ENCODE measurements at regions not wholly inside any gene's neighbourhood (a gene's known extent, or its start where the extent isn't known, plus 50 kb on each side); places are given as distances from the start of the nearest gene placed in this dataset.

GRCh38 chr16:74080311-74080710, 216.3 kb upstream of the PSMD7 start:
- Histone ChIP-seq H3K9me3 (no peaks in the 10 kb centered on the region), H3K27me3 (no peaks in the 10 kb centered on the region), H3K4me1 (peaks cover 4 to 12% (median 7%) of the 10 kb centered on the region in 3 donors), H3K4me3 (no peak overlapping the region), H3K36me3 (no peaks in the 10 kb centered on the region), H3K27ac (no peak overlapping the region)
- FAIRE-seq (no peak), DNase-seq (no peak), ATAC-seq (no peak)
- intact Hi-C loops (cut with DNase I): no loop called here
- 84 to 85% methylated on average over 8 of the region's 8 CpGs for WGBS, 2 donors
- no peak for TF ChIP-seq CTCF (IDR thresholded peaks at IDR 0.05)

- H3K27me3 ChIP-seq: no peaks in the 10 kb centered on the region
- ATAC-seq (no peak), FAIRE-seq (no peak), DNase-seq (no peak)
- no peak for TF ChIP-seq CTCF (IDR thresholded peaks at IDR 0.05)
- H3K36me3 ChIP-seq: no peaks in the 10 kb centered on the region
- 67 to 74% methylated on average over 1 of the region's 1 CpG for WGBS, 2 donors
- intact Hi-C loops (cut with DNase I): no loop called here
- no peaks in the 10 kb centered on the region for H3K9me3 ChIP-seq
- H3K27ac ChIP-seq: no peak overlapping the region
- peaks cover 4 to 12% (median 7%) of the 10 kb centered on the region in 3 donors for H3K4me1 ChIP-seq
- H3K4me3 ChIP-seq: no peak overlapping the region
Observed at GRCh38 chr16:74079232-74079586, 217.4 kb upstream of the PSMD7 start.

- Histone ChIP-seq H3K4me3 (no peak overlapping the region), H3K9me3 (no peaks in the 10 kb centered on the region), H3K27ac (no peak overlapping the region), H3K36me3 (no peaks in the 10 kb centered on the region), H3K27me3 (no peaks in the 10 kb centered on the region), H3K4me1 (peaks cover 4 to 12% (median 7%) of the 10 kb centered on the region in 3 donors)
- ATAC-seq: no peak
- WGBS, 2 donors: 56 to 59% methylated on average over 8 of the region's 8 CpGs
- intact Hi-C loops (cut with DNase I): no loop called here
- no peak for DNase-seq
- no peak for FAIRE-seq
- no peak for TF ChIP-seq CTCF (IDR thresholded peaks at IDR 0.05)
Observed at GRCh38 chr16:74078511-74079231, 217.9 kb upstream of the PSMD7 start.

- Histone ChIP-seq H3K4me1 (no peaks in the 10 kb centered on the region), H3K27me3 (no peaks in the 10 kb centered on the region), H3K9me3 (no peaks in the 10 kb centered on the region), H3K4me3 (no peak overlapping the region), H3K36me3 (no peaks in the 10 kb centered on the region), H3K27ac (no peak overlapping the region)
- DNase-seq (no peak), FAIRE-seq (no peak), ATAC-seq (no peak)
- intact Hi-C loops (cut with DNase I): no loop called here
- TF ChIP-seq CTCF (IDR thresholded peaks at IDR 0.05): no peak
- 91 to 97% methylated on average over 2 of the region's 2 CpGs for WGBS, 2 donors
Observed at GRCh38 chr16:74076568-74076967, 220.0 kb upstream of the PSMD7 start.

GRCh38 chr16:74075393-74075792, 221.2 kb upstream of the PSMD7 start:
- Histone ChIP-seq H3K36me3 (no peaks in the 10 kb centered on the region), H3K27me3 (no peaks in the 10 kb centered on the region), H3K4me1 (no peaks in the 10 kb centered on the region), H3K4me3 (no peak overlapping the region), H3K9me3 (no peaks in the 10 kb centered on the region), H3K27ac (no peak overlapping the region)
- intact Hi-C loops (cut with DNase I): no loop called here
- ATAC-seq: no peak
- FAIRE-seq: no peak
- no peak for TF ChIP-seq CTCF (IDR thresholded peaks at IDR 0.05)
- DNase-seq: no peak
- WGBS, 2 donors: 74 to 83% methylated on average over 4 of the region's 4 CpGs
